Kidney (tissue), 13 donors: ENCODE measurements at regions not wholly inside any gene's neighbourhood (a gene's known extent, or its start where the extent isn't known, plus 50 kb on each side); places are given as distances from the start of the nearest gene placed in this dataset.
"Not testable (repeated sequence)": the region's sequence is repeated elsewhere in the genome, so short reads cannot be mapped to it uniquely, and the experiment has no call there.

Experiments used
- DNase-seq, 5 donors: peaks; one replicate each; pipeline ENCODE4 v3.0.0-alpha.2; 2013 to 2020
- FAIRE-seq: peaks from 2 replicates; lab custom pipeline; 2012; peaks lifted over from hg19 to GRCh38; lab: Jason Lieb, UNC
- H3K27ac ChIP-seq, 2 donors: one replicate each; pipeline ENCODE4 v1.7.0; 2013; ENCODE audit warnings: low read depth in 2 of 2, low read length in 2 of 2, inconsistent platforms in 1 of 2
- H3K27me3 ChIP-seq: one replicate; pipeline ENCODE4 v1.7.1; 2013; ENCODE audit warnings: low read length, inconsistent platforms; ENCODE audit not compliant: control insufficient read depth, insufficient read depth
- H3K36me3 ChIP-seq, 3 donors: one replicate each; pipeline versions ENCODE4 v1.7.0 to v1.7.1; 2013; ENCODE audit warnings: low read length in 3 of 3, control low read depth in 1 of 3, inconsistent platforms in 1 of 3; ENCODE audit not compliant: insufficient read depth in 3 of 3, control insufficient read depth in 2 of 3
- H3K4me1 ChIP-seq, 3 donors: one replicate each; pipeline versions ENCODE4 v1.7.0 to v1.7.1; 2013; ENCODE audit warnings: low read length in 3 of 3, inconsistent platforms in 1 of 3, low read depth in 1 of 3; ENCODE audit not compliant: control insufficient read depth in 2 of 3, insufficient read depth in 2 of 3
- H3K4me3 ChIP-seq, 3 donors: one replicate each; pipeline versions ENCODE4 v1.7.0 to v1.8.1; 2013; ENCODE audit warnings: low read length in 3 of 3, control low read depth in 1 of 3, inconsistent platforms in 1 of 3
- H3K9ac ChIP-seq, 3 donors: one replicate each; pipeline versions ENCODE4 v1.7.0 to v1.7.1; 2013; ENCODE audit warnings: low read length in 3 of 3, control low read depth in 1 of 3, inconsistent platforms in 1 of 3
- H3K9me3 ChIP-seq, 3 donors: one replicate each; pipeline versions ENCODE4 v1.7.0 to v1.7.1; 2013; ENCODE audit warnings: low read length in 3 of 3, control low read depth in 1 of 3, inconsistent platforms in 1 of 3; ENCODE audit not compliant: control insufficient read depth in 2 of 3, insufficient read depth in 1 of 3
- CTCF ChIP-seq: IDR thresholded peaks from 3 replicates; pipeline ENCODE4 v1.5.1; 2012; ENCODE audit warnings: mild to moderate bottlenecking, moderate library complexity, borderline replicate concordance; ENCODE audit not compliant: insufficient read depth; ENCODE audit errors: extremely low read depth
- intact Hi-C: fragments of 100-400 bp; cut with DNase I; formaldehyde crosslinking; loops from one replicate; pipeline ENCODE4 v1.11.1; 2022
- donor health status: control.
- donor health status: control.
- donor health status: control.
- donor health status: control.
- donor health status: control.
- donor health status: DM: yes; HTN: yes; CAD: no.
- donor health status: Normal renal cell carcinoma (clear cell type).

GRCh38 chr1:58950897-58951296, 167.1 kb upstream of the JUN start:
- Histone ChIP-seq H3K9ac (no peak overlapping the region), H3K4me1 (no peaks in the 10 kb centered on the region)
- no peak for TF ChIP-seq CTCF

GRCh38 chr1:58953951-58954350, 170.1 kb upstream of the JUN start:
- FAIRE-seq, H3K4me3 ChIP-seq, H3K27me3 ChIP-seq, DNase-seq, H3K9me3 ChIP-seq, H3K36me3 ChIP-seq, H3K9ac ChIP-seq, H3K4me1 ChIP-seq, intact Hi-C loops, H3K27ac ChIP-seq: not testable (repeated sequence)

More at GRCh38 chr1:58950897-58951296, 167.1 kb upstream of the JUN start:
- FAIRE-seq (no peak), DNase-seq (no peak)
- H3K27ac ChIP-seq, result no peak overlapping the region
- no peaks in the 10 kb centered on the region for H3K36me3 ChIP-seq
- H3K9me3 ChIP-seq, result no peaks in the 10 kb centered on the region
- H3K4me3 ChIP-seq, result no peak overlapping the region
- no peaks in the 10 kb centered on the region for H3K27me3 ChIP-seq
- intact Hi-C loops, result no loop called here

- H3K36me3 ChIP-seq, H3K4me3 ChIP-seq, H3K9me3 ChIP-seq, H3K9ac ChIP-seq, DNase-seq, intact Hi-C loops, FAIRE-seq, H3K27ac ChIP-seq, H3K27me3 ChIP-seq: not testable (repeated sequence)
- H3K4me1 ChIP-seq, result peaks cover 0 to 11% (median 6%) of the 10 kb centered on the region in 3 donors
These were observed 179.4 kb upstream of the JUN start for GRCh38 chr1:58963287-58963686.

GRCh38 chr1:58964428-58964827, 180.6 kb upstream of the JUN start:
- no peak overlapping the region for H3K27ac ChIP-seq

More at GRCh38 chr1:58964428-58964827, 180.6 kb upstream of the JUN start:
- no peak for DNase-seq
- intact Hi-C loops, result no loop called here
- H3K4me3 ChIP-seq, result no peak overlapping the region
- H3K27me3 ChIP-seq, result no peaks in the 10 kb centered on the region
- no peak for FAIRE-seq
- no peaks in the 10 kb centered on the region for H3K36me3 ChIP-seq
- no peak for TF ChIP-seq CTCF
- peaks cover 0 to 18% (median 8%) of the 10 kb centered on the region in 3 donors for H3K4me1 ChIP-seq
- H3K9me3 ChIP-seq, result no peaks in the 10 kb centered on the region
- no peak overlapping the region for H3K9ac ChIP-seq
